ENCODE measurements at regions not wholly inside any gene's neighbourhood (a gene's known extent, or its start where the extent isn't known, plus 50 kb on each side); places are given as distances from the start of the nearest gene placed in this dataset.
"Not testable (repeated sequence)": the region's sequence is repeated elsewhere in the genome, so short reads cannot be mapped to it uniquely, and the experiment has no call there.

DNA sequence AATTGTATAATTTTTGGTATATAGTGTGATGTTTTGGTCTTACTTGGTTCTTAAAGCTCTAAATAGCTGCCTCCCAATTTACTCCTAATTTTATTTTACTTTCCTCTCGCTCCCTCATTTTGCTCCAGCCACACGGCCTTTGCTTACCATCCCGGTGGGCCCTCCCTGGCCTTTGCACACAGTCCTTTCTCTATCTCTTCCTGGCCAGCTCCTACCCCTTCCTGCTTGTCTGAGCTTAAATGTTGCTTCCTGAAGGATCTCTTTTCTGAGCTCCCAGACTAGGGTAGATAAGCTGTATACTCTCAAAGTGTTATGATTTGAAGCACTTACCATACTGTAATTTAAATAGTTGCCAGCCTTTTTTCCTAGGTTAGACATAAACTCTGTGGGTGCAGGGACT is 121.7 kb downstream of the UTRN start:
- 60 to 62% methylated on average over 2 to 3 of the region's 3 CpGs for WGBS, 2 donors (ENCODE audit: low coverage in 1 of 2)

DNA sequence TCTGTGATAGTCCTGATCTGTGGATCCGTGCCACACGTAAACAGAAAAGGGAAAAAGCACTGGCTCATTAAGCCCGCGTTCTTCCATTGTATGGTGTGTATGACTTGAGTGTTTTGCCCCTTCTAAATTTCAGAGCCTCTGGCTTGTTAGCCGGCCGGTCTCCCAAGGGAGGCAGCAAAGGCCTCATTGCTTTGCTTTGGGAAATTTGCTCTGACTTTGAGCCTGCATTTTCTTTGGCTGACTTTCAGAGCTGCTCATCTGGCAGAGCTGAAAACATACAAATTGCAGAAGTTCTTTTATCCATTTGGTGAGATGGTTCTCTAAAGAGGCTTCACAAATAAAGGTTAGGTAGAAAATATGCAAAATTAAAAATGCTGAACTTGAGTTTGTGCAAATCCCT is 123.0 kb downstream of the UTRN start:
- ATAC-seq = no peak
- WGBS, 2 donors (ENCODE audit: low coverage in 1 of 2) = 54 to 59% methylated on average over 4 to 6 of the region's 6 CpGs
- TF ChIP-seq POLR2A (IDR thresholded peaks at IDR 0.05) (no peak), EP300 (IDR thresholded peaks at IDR 0.05) (no peak)
- Histone ChIP-seq H3K4me1 (peaks cover 0 to 48% (median 5%) of the 10 kb centered on the region in 3 donors), H3K9me3 (no peaks in the 10 kb centered on the region), H3K27me3 (no peaks in the 10 kb centered on the region), H3K4me3 (no peak overlapping the region), H3K36me3 (no peaks in the 10 kb centered on the region), H3K27ac (no peak overlapping the region)

More for the DNA sequence above, 121.7 kb downstream of the UTRN start:
- H3K9me3 ChIP-seq = no peaks in the 10 kb centered on the region
- no peak for ATAC-seq
- no peak overlapping the region for H3K27ac ChIP-seq
- H3K4me3 ChIP-seq = no peak overlapping the region
- no peaks in the 10 kb centered on the region for H3K36me3 ChIP-seq
- H3K4me1 ChIP-seq = peaks cover 0 to 48% (median 5%) of the 10 kb centered on the region in 3 donors
- H3K27me3 ChIP-seq = no peaks in the 10 kb centered on the region
- TF ChIP-seq EP300 (IDR thresholded peaks at IDR 0.05) (no peak), POLR2A (IDR thresholded peaks at IDR 0.05) (no peak), POLR2AphosphoS5 (IDR thresholded peaks at IDR 0.05) (no peak)
- TF ChIP-seq, protein P1, sequence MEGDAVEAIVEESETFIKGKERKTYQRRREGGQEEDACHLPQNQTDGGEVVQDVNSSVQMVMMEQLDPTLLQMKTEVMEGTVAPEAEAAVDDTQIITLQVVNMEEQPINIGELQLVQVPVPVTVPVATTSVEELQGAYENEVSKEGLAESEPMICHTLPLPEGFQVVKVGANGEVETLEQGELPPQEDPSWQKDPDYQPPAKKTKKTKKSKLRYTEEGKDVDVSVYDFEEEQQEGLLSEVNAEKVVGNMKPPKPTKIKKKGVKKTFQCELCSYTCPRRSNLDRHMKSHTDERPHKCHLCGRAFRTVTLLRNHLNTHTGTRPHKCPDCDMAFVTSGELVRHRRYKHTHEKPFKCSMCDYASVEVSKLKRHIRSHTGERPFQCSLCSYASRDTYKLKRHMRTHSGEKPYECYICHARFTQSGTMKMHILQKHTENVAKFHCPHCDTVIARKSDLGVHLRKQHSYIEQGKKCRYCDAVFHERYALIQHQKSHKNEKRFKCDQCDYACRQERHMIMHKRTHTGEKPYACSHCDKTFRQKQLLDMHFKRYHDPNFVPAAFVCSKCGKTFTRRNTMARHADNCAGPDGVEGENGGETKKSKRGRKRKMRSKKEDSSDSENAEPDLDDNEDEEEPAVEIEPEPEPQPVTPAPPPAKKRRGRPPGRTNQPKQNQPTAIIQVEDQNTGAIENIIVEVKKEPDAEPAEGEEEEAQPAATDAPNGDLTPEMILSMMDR (IDR thresholded peaks at IDR 0.05) = no peak

GRCh38 chr6:144410059-144410458 is 124.9 kb downstream of the UTRN start:
- ATAC-seq = no peak
- Histone ChIP-seq H3K27ac (no peak overlapping the region), H3K4me3 (no peak overlapping the region), H3K36me3 (no peaks in the 10 kb centered on the region), H3K4me1 (peaks cover 0 to 33% (median 5%) of the 10 kb centered on the region in 3 donors), H3K27me3 (no peaks in the 10 kb centered on the region), H3K9me3 (no peaks in the 10 kb centered on the region)
- TF ChIP-seq EP300 (IDR thresholded peaks at IDR 0.05) = no peak
- no peak for TF ChIP-seq POLR2AphosphoS5 (IDR thresholded peaks at IDR 0.05)
- TF ChIP-seq, protein P1 (IDR thresholded peaks at IDR 0.05) = no peak
- no peak for TF ChIP-seq POLR2A (IDR thresholded peaks at IDR 0.05)

DNA sequence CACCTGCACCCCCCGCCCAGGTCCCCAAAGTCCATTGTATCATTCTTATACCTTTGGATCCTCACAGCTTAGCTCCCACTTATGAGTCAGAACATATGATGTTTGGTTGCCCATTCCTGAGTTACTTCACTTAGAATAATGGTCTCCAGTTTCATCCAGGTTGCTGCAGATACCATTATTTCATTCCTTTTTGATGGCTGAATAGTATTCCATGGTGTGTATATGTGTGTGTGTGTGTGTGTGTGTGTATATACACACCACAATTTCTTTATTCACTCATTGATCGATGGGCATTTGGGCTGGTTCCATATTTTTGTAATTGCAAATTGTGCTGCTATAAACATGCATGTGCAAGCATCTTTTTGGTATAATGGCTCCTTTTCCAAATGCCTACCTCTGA is 125.4 kb downstream of the UTRN start:
- not testable (repeated sequence) for H3K36me3 ChIP-seq, H3K27me3 ChIP-seq, H3K4me3 ChIP-seq, H3K27ac ChIP-seq, H3K9me3 ChIP-seq, ATAC-seq
- WGBS, 2 donors (ENCODE audit: low coverage in 1 of 2) = 88 to 100% methylated on average over 1 to 2 of the region's 2 CpGs
- H3K4me1 ChIP-seq = peaks cover 0 to 30% (median 5%) of the 10 kb centered on the region in 3 donors

GRCh38 chr6:144411531-144412165 is 126.5 kb downstream of the UTRN start:
- WGBS, 2 donors (ENCODE audit: low coverage in 1 of 2) = 69% methylated on average over 4 to 6 of the region's 6 CpGs
- no peak for ATAC-seq
- Histone ChIP-seq H3K9me3 (no peaks in the 10 kb centered on the region), H3K36me3 (no peaks in the 10 kb centered on the region), H3K27ac (no peak overlapping the region), H3K4me3 (no peak overlapping the region), H3K4me1 (peaks cover 0 to 32% (median 5%) of the 10 kb centered on the region in 3 donors), H3K27me3 (no peaks in the 10 kb centered on the region)
- TF ChIP-seq, protein P1 (IDR thresholded peaks at IDR 0.05) = no peak
- TF ChIP-seq POLR2A (IDR thresholded peaks at IDR 0.05) (no peak), POLR2AphosphoS5 (IDR thresholded peaks at IDR 0.05) (no peak), EP300 (IDR thresholded peaks at IDR 0.05) (no peak)

DNA sequence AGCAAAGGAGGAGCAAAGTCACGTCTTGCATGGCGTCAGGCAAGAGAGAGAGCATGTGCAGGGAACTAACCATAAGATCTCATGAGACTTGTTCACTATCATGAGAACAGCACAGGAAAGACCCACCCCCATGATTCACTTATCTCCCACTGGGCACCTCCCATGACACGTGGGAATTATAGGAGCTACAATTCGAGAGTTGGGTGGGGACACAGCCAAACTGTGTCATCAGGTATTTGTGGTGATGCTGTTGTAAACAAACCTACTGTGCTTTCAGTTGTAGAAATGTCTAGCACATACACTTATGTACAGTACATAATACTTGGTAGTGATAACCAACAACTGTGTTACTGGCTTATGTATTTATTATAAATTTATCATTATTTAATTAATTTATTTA is 128.3 kb downstream of the UTRN start:
- Histone ChIP-seq H3K4me1 (peaks cover 0 to 28% (median 5%) of the 10 kb centered on the region in 3 donors), H3K27me3 (no peaks in the 10 kb centered on the region), H3K4me3 (no peak overlapping the region), H3K9me3 (no peaks in the 10 kb centered on the region), H3K36me3 (no peaks in the 10 kb centered on the region), H3K27ac (no peak overlapping the region)
- WGBS, 2 donors (ENCODE audit: low coverage in 1 of 2) = 55 to 66% methylated on average over 2 to 4 of the region's 4 CpGs
- TF ChIP-seq, protein P1 (IDR thresholded peaks at IDR 0.05) = no peak
- TF ChIP-seq POLR2A (IDR thresholded peaks at IDR 0.05) (no peak), POLR2AphosphoS5 (IDR thresholded peaks at IDR 0.05) (no peak), EP300 (IDR thresholded peaks at IDR 0.05) (no peak)
- no peak for ATAC-seq

All from gastroesophageal sphincter (tissue), 4 donors.